GM21515 (cell line): ENCODE measurements at regions not wholly inside any gene's neighbourhood (a gene's known extent, or its start where the extent isn't known, plus 50 kb on each side); places are given as distances from the start of the nearest gene placed in this dataset.
"Not testable (repeated sequence)": the region's sequence is repeated elsewhere in the genome, so short reads cannot be mapped to it uniquely, and the experiment has no call there.

ENCODE experiments used
- ATAC-seq: cut with Tn5 transposase; IDR thresholded peaks from one replicate; pipeline ENCODE4 v1.9.1; 2021; ENCODE audit not compliant: unreplicated experiment

GRCh38 chr11:93902921-93903320 lies 52.5 kb upstream of the VSTM5 start:
- ATAC-seq: no peak

- no peak for ATAC-seq
These were observed 53.6 kb upstream of the VSTM5 start for GRCh38 chr11:93903989-93904388.

GRCh38 chr11:93904716-93905115 lies 54.3 kb upstream of the VSTM5 start:
- no peak for ATAC-seq

- no peak for ATAC-seq
These were observed 55.0 kb upstream of the VSTM5 start for GRCh38 chr11:93905384-93905783.

- ATAC-seq: no peak
These were observed 56.1 kb upstream of the VSTM5 start for GRCh38 chr11:93906486-93906885.

GRCh38 chr11:93907901-93908300 lies 57.5 kb upstream of the VSTM5 start:
- ATAC-seq: no peak

- ATAC-seq: no peak
These were observed 58.3 kb upstream of the VSTM5 start for GRCh38 chr11:93908689-93909088.

- no peak for ATAC-seq
These were observed 67.3 kb upstream of the VSTM5 start for GRCh38 chr11:93917673-93918072.

- peak; percentile 80 for ATAC-seq
These were observed 71.5 kb upstream of the VSTM5 start for GRCh38 chr11:93921695-93922468.

- no peak for ATAC-seq
These were observed 72.4 kb upstream of the VSTM5 start for GRCh38 chr11:93922830-93923229.

- not testable (repeated sequence) for ATAC-seq
These were observed 75.7 kb upstream of the VSTM5 start for GRCh38 chr11:93926099-93926498.

- no peak for ATAC-seq
These were observed 79.0 kb upstream of the VSTM5 start for GRCh38 chr11:93929407-93929806.

GRCh38 chr11:93933230-93933629 lies 82.8 kb upstream of the VSTM5 start:
- no peak for ATAC-seq

GRCh38 chr11:93935826-93936225 lies 85.3 kb upstream of the HEPHL1 start:
- ATAC-seq: no peak

GRCh38 chr11:93936460-93936859 lies 84.7 kb upstream of the HEPHL1 start:
- no peak for ATAC-seq

GRCh38 chr11:93939084-93939760 lies 81.9 kb upstream of the HEPHL1 start:
- no peak for ATAC-seq

GRCh38 chr11:93940395-93940794 lies 80.8 kb upstream of the HEPHL1 start:
- ATAC-seq: no peak

GRCh38 chr11:93942176-93942575 lies 79.0 kb upstream of the HEPHL1 start:
- no peak for ATAC-seq

GRCh38 chr11:93945596-93945995 lies 75.6 kb upstream of the HEPHL1 start:
- no peak for ATAC-seq

- no peak for ATAC-seq
These were observed 68.9 kb upstream of the HEPHL1 start for GRCh38 chr11:93952082-93952780.

- ATAC-seq: no peak
These were observed 63.7 kb upstream of the HEPHL1 start for GRCh38 chr11:93957397-93957952.

GRCh38 chr11:93958991-93959390 lies 62.2 kb upstream of the HEPHL1 start:
- ATAC-seq: no peak
